ENCODE measurements at regions not wholly inside any gene's neighbourhood (a gene's known extent, or its start where the extent isn't known, plus 50 kb on each side); places are given as distances from the start of the nearest gene placed in this dataset.

- Mint-ChIP-seq H3K4me1 (ENCODE audit: low read depth, unreplicated experiment) (no peaks in the 10 kb centered on the region), H3K9me3 (ENCODE audit: unreplicated experiment) (peaks cover 1% of the 10 kb centered on the region), H3K27ac (ENCODE audit: unreplicated experiment) (no peak overlapping the region), H3K36me3 (ENCODE audit: unreplicated experiment) (no peaks in the 10 kb centered on the region), H3K27me3 (ENCODE audit: unreplicated experiment) (peaks cover 3% of the 10 kb centered on the region), H3K4me3 (ENCODE audit: unreplicated experiment) (no peak overlapping the region)
- no peak for TF ChIP-seq CTCF (IDR thresholded peaks at IDR 0.05; ENCODE audit: partially characterized antibody, unreplicated experiment)
- no peak for DNase-seq
Measured at GRCh38 chr4:19879330-19879729, 372.4 kb upstream of the SLIT2 start.

GRCh38 chr4:19857991-19858390, 393.7 kb upstream of the SLIT2 start:
- no peak overlapping the region for H3K4me3 Mint-ChIP-seq (ENCODE audit: unreplicated experiment)
- H3K36me3 Mint-ChIP-seq (ENCODE audit: unreplicated experiment) = no peaks in the 10 kb centered on the region
- H3K27ac Mint-ChIP-seq (ENCODE audit: unreplicated experiment) = no peak overlapping the region
- H3K27me3 Mint-ChIP-seq (ENCODE audit: unreplicated experiment) = no peaks in the 10 kb centered on the region
- no peaks in the 10 kb centered on the region for H3K4me1 Mint-ChIP-seq (ENCODE audit: low read depth, unreplicated experiment)
- H3K9me3 Mint-ChIP-seq (ENCODE audit: unreplicated experiment) = no peaks in the 10 kb centered on the region
- no peak for DNase-seq
- TF ChIP-seq CTCF (IDR thresholded peaks at IDR 0.05; ENCODE audit: partially characterized antibody, unreplicated experiment) = no peak

- Mint-ChIP-seq H3K27me3 (ENCODE audit: unreplicated experiment) (no peaks in the 10 kb centered on the region), H3K4me3 (ENCODE audit: unreplicated experiment) (no peak overlapping the region), H3K36me3 (ENCODE audit: unreplicated experiment) (no peaks in the 10 kb centered on the region), H3K4me1 (ENCODE audit: low read depth, unreplicated experiment) (no peaks in the 10 kb centered on the region), H3K27ac (ENCODE audit: unreplicated experiment) (no peak overlapping the region), H3K9me3 (ENCODE audit: unreplicated experiment) (no peaks in the 10 kb centered on the region)
- no peak for TF ChIP-seq CTCF (IDR thresholded peaks at IDR 0.05; ENCODE audit: partially characterized antibody, unreplicated experiment)
- DNase-seq = no peak
Measured at GRCh38 chr4:19857380-19857779, 394.3 kb upstream of the SLIT2 start.

- H3K27me3 Mint-ChIP-seq (ENCODE audit: unreplicated experiment) = no peaks in the 10 kb centered on the region
- no peak for TF ChIP-seq CTCF (IDR thresholded peaks at IDR 0.05; ENCODE audit: partially characterized antibody, unreplicated experiment)
- DNase-seq = no peak
- no peak overlapping the region for H3K27ac Mint-ChIP-seq (ENCODE audit: unreplicated experiment)
- no peaks in the 10 kb centered on the region for H3K4me1 Mint-ChIP-seq (ENCODE audit: low read depth, unreplicated experiment)
- H3K4me3 Mint-ChIP-seq (ENCODE audit: unreplicated experiment) = no peak overlapping the region
- no peaks in the 10 kb centered on the region for H3K9me3 Mint-ChIP-seq (ENCODE audit: unreplicated experiment)
- H3K36me3 Mint-ChIP-seq (ENCODE audit: unreplicated experiment) = no peaks in the 10 kb centered on the region
Measured at GRCh38 chr4:19850909-19851308, 400.8 kb upstream of the SLIT2 start.

- no peak for TF ChIP-seq CTCF (IDR thresholded peaks at IDR 0.05; ENCODE audit: partially characterized antibody, unreplicated experiment)
- no peaks in the 10 kb centered on the region for H3K9me3 Mint-ChIP-seq (ENCODE audit: unreplicated experiment)
- no peak overlapping the region for H3K4me3 Mint-ChIP-seq (ENCODE audit: unreplicated experiment)
- H3K36me3 Mint-ChIP-seq (ENCODE audit: unreplicated experiment) = no peaks in the 10 kb centered on the region
- H3K27me3 Mint-ChIP-seq (ENCODE audit: unreplicated experiment) = no peaks in the 10 kb centered on the region
- DNase-seq = no peak
- no peaks in the 10 kb centered on the region for H3K4me1 Mint-ChIP-seq (ENCODE audit: low read depth, unreplicated experiment)
- no peak overlapping the region for H3K27ac Mint-ChIP-seq (ENCODE audit: unreplicated experiment)
Measured at GRCh38 chr4:19844446-19844845, 407.3 kb upstream of the SLIT2 start.

All from glutamatergic neuron (in vitro differentiated cells).